HG03159 (cell line): ENCODE measurements at regions not wholly inside any gene's neighbourhood (a gene's known extent, or its start where the extent isn't known, plus 50 kb on each side); places are given as distances from the start of the nearest gene placed in this dataset.
"Not testable (repeated sequence)": the region's sequence is repeated elsewhere in the genome, so short reads cannot be mapped to it uniquely, and the experiment has no call there.

Source experiments
- ATAC-seq: cut with Tn5 transposase; IDR thresholded peaks from one replicate; pipeline ENCODE4 v1.9.1; 2021; ENCODE audit warnings: mild to moderate bottlenecking, moderate library complexity; ENCODE audit not compliant: unreplicated experiment

DNA sequence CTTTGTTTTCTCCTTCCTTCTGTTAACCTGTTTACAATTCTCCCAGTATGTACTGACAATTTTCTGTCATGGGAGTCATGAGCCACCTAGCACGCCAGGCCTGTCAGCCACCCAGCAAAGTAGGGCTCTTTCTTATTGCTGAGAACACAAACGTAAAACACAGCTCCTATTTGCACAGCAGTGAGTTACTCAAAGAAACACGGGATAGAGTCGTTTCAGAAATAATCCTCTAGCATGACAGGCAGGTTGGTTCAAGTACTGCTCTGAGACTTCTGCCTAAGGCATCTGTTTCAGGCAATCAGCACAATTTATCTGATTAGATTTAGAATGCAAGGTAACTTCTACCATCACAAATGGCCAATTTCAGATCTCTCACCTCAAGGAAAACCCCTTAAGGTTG, 88.8 kb downstream of the CD24 start:
- ATAC-seq, result no peak

DNA sequence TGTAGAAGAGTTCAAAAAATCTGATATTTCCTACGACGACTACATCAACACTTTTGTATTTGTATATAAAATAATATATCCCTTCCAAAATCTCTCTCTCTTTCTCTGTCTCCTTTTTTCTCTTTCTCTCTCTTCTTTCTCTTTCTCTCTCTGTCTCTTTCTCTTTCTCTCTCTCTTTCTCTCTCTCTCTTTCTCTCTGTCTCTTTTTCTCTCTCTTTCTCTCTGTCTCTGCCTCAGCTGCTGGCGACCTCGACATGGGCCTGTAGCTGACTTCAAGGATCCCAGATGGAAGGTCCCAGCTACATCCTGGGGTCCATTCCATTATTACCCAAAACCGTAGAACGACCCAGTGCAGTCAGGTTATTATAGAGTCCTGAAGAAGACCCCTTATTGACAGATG, 90.0 kb downstream of the CD24 start:
- no peak for ATAC-seq

DNA sequence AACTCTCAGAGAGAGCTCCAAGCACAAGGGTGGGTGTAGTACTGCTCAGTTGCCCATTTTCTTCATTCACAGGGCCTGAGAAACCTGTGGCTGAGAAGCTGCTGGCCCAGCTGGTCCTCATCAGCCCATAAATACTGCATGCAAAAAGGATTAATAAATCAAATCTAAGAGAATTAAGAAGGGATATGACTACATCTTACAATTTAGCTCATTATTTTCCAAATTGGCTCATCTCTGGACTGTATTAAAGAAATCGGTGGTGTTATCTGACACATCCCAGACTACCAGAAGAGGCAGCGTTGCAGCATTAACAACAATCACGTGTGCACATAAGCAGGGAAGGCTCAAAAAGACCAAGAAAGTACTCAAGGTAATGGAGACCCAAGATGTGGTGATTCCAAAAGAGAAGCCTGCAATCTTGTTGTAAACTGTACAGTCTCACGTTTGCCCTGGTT, 90.7 kb downstream of the CD24 start:
- ATAC-seq, result no peak

DNA sequence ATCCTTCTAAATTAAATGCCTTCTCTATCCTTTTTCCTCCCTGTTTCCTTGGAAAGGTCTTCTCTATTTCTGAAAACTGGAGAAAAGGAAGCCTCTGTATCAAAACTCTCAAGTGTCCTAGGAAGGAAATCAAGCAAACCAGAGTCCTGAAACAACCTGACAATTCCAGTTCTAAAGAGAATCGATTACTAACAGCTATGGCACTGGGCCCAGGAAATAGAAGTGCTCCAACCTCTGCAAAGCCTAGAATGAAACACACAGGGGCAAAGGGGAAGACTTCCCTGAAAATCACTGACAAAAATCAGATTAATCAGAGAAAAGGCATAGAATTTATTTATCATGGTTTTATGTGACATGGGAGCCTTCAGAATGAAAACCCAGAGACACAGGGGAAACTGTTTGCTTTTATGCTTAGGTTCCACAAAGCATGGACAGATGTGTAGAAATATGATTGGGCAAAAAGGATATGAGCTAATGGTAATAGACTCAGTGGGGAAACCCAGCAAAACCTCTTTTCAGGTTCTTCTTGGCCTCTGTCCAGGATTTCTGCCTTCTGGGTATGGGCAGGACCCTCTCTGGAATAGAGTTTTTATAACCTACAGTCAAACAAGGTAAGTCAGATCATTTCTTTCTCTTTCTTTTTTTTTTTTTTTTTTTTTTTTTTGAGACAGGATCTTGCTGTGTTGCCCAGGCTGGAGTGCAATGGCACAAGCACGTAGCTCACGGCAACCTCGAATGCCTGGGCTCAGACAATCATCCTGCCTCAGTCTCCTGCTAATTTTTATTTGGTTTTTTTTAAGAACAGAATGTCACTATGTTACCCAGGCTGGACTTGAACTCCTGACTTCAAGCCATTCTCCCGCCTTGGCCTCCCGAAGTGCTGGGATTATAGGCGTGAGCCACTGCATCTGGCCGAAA, 91.7 kb downstream of the CD24 start:
- ATAC-seq, result no peak

- ATAC-seq, result no peak
These were observed 92.4 kb downstream of the CD24 start for GRCh38 chr6:106882138-106882537.

DNA sequence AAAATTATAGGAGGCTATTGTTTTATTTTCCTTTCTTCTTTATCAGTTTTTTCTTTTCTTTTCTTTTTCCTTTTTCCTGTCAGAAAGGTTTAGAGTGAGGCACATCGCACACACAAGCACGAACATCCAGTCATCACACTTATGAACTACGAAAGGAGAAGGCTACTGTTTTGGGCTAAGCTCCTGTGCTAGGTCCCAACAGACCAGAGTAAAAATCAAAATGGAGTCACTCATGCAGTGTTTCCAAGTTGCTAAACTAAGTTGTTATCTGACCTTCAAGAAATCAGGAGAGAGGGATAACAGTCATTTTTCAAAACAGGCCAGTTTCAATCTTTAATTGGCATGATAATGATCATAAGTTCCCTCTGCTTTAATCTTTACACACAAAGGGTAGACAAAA, 93.6 kb downstream of the CD24 start:
- no peak for ATAC-seq

DNA sequence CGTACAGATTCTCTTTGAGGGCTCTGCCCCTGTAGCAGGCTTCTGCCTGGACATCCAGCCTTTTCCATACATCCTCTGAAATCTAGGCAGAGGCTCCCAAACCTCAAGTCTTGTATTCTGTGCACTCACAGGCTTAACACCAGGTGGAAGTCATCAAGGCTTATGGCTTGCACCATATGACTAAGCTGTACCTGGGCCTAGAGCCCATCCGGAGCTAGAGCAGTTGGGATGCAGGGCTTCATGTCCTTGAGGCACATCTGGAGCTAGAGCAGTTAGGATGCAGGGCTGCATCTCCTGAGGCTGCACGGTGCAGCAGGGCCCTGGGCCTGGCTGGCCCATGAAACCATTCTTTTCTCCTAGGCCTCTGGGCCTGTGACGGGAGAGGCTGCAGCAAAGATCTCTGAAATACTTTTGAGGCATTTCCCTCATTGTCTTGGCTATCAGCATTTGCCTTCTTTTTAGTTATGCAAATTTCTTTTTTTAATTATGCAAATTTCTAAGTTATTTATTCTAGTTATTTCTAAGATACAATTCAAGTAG, 98.7 kb downstream of the CD24 start:
- ATAC-seq, result no peak

DNA sequence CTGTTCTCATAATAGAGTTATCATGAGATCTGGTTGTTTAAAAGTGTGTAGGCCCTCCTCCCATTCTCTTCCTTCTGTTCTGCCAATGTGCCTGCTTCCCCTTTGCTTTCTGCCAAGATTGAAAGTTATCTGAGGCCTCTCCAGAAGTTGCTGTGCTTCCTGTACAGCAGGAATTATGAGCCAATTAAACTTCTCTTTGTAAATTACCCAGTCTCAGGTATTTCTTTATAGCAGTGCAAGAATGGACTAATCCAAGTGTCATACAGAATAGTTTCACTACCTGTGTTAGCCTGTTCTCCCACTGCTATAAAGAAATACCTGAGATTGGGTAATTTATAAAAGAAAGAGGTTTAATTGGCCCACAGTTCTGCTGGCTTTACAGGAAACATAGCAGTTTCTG, 100.0 kb downstream of the CD24 start:
- no peak for ATAC-seq

DNA sequence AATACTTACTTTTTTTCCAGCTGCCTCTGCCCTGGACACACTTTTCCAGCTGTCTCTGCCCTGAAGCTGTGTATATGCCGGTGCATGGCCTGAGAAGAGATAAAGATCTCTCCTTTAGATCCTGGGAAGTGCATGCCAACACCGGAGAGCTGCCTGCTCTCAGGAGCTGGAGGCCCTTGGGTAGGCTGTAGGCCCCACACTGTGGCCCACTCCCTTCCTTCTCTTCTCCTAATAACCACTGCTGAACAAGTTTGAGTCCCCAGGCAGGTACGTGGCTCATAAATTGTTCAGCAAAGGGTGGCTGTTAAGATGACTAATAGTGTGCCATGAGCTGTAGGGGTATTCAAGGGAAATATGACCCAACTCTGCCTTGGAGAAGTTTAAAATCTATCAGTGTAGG, 102.5 kb downstream of the CD24 start:
- no peak for ATAC-seq

DNA sequence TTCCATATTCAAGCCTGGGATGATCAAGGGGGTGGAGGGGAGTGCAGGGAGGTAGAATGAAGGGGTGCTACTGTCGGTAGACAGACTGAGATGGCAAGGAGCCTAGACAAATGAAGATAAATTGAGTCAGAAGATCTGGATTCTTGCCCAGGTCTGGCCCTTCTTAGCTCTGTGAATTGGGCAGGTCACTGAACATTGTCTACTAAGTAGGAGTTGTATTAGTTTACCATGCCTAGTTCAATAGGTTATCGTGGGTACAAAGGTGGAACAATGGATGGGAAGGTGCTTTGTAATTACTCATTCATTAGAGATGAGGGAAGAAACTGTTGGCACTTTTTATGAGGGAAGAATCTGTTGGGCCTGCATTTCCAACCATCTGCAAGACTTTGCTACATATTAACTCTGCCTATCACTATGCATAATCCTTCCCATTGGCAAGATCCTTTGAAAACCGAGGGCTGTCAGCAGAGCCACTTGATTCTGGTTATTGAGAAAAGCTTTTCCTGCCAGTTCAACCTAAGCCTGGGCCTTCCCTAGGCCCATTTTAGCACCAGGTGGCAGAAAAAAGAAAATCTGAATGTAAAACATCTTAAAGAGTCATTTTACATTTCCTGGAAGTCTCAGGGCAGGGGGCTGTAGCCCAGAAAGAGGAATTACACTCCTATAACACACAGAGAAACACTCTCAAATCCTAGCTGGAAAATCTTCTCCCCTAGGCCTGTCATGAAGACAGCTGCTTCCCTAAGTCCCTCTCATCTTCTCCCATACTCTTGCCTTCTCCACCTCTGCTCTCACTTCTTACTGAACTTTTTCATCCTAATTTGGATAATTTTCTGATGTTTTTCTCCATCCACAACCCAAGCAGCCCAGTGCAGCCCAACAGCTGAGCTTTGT, 103.5 kb downstream of the CD24 start:
- no peak for ATAC-seq

DNA sequence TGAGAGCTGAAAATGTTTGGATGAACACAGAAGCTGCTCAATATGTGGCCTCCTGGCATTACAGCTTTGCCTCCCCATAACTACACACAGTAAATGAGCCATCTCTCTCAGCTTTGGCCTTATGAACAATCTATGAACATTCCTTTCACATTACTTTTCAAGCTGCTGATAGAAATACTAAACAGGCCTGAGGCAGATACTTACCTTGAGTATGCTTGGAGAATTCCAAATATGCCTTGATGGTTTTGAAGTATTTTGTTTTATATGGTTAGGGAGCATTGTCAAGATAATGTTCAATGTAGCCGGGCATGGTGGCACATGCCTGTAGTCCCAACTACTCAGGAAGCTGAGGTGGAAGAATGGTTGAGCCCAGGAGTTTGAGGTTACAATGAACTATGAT, 104.5 kb downstream of the CD24 start:
- ATAC-seq, result no peak

GRCh38 chr6:106869203-106869602, 105.3 kb downstream of the CD24 start:
- ATAC-seq, result no peak

DNA sequence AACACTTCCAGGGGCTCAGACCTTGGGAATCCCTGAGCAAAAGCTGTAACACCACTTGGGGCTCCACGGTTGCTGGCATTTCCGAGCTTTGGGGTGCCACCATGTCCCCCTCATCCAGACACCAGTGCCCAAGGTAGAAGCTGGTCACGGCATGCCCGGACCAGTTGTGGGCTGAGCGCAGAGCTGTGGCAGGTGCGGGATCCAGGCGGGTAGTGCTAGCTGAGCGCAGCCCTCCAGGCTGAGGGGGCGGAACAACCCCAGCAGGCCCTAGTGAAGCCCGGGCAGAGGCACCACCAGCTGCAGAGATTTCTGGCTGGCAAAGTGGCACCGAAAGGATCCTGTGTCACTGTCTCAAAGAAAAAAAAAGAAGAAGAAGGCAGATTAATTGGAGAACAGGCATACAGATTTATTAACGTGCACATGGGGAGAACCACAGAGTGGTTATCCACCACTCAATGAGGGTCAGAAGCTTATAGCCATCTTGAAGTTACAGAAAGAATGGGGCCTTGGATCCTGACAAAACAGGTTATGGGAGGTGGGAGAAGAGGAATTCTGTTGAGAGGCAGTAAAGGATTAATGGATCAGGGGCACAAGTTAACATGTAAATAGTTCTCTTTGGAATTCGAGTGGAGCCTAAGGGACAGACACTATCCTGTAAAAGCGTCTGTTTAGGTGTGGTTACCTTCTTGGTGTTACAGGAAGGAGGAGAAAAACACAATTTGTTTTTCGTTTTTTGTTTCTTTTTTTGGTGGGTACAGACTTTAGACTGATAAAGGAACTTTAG, 107.5 kb downstream of the CD24 start:
- ATAC-seq, result no peak

GRCh38 chr6:106862858-106863257, 111.7 kb downstream of the CD24 start:
- no peak for ATAC-seq

DNA sequence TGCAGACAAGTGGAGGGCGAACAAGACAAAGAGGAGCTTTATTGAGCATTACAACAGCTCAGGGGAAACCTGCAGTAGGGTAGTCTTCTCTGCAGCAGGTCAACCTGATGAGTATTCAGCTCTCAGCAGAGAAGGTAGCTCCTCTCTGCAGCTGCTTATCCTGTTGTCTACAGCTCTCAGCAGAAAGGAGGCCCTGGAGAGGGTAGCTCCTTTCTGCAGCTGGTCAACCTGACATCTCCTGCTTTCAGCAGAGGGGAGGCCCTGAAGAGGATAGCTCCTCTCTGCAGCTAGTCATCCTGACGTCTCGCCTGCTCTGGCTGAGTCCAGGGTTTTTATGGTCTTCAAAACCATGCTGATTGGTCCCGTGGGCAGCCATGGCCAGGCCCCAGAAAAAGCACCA, 113.6 kb downstream of the CD24 start:
- ATAC-seq, result no peak

DNA sequence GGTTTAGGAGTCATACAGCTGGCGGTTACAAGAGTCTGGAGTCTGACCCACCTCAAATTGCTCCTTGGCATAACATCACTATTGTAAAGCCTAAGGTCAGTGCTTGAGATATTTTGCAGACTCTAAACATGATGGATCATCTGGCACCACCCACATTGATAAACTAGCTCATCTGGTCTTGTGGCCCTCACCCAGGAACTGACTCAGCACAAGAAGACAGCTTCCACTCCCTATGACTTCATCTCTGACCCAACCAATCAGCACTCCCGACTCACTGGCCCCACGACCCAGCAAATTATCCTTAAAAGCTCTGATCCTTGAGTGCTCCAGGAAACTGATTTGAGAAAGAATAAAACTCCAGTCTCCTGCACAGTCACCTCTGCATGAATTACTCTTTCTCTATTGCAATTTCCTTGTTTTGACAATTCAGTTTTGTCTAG, 115.9 kb downstream of the CD24 start:
- no peak for ATAC-seq

GRCh38 chr6:106857771-106858652, 116.5 kb downstream of the CD24 start:
- ATAC-seq, result no peak

- not testable (repeated sequence) for ATAC-seq
These were observed 117.2 kb downstream of the CD24 start for GRCh38 chr6:106857310-106857709.

GRCh38 chr6:106856227-106856874, 118.2 kb downstream of the CD24 start:
- no peak for ATAC-seq
